B cell (primary cell): ENCODE measurements at regions not wholly inside any gene's neighbourhood (a gene's known extent, or its start where the extent isn't known, plus 50 kb on each side); places are given as distances from the start of the nearest gene placed in this dataset.

Experiments
- ATAC-seq: fragments of 200-7000 bp; cut with Tn5 transposase; one replicate; pipeline ENCODE4 v1.10.0; 2021; ENCODE audit warnings: low read depth, mild to moderate bottlenecking, moderate number of reproducible peaks, moderate library complexity
- CTCF ChIA-PET: fragments of 350-600 bp; sonication (Branson Sonifier 250); formaldehyde crosslinking; loops from one replicate; lab custom pipeline; 2021; ENCODE audit warnings: antibody characterized with exemption, inconsistent platforms; lab: Charles Lee
- POLR2A ChIA-PET: fragments of 350-600 bp; sonication (Branson Sonifier 250); formaldehyde crosslinking; loops from one replicate; lab custom pipeline; 2021; ENCODE audit warnings: antibody characterized with exemption; lab: Charles Lee
- DNase-seq: peaks from one replicate; pipeline ENCODE4 v3.0.0; 2013
- H2AFZ ChIP-seq: 2 replicates; pipeline ENCODE4 v1.6.1; 2012; ENCODE audit warnings: mild to moderate bottlenecking, low read depth, low read length; ENCODE audit not compliant: insufficient read depth, poor library complexity, severe bottlenecking
- H3K27ac ChIP-seq, 2 donors: 1 replicate in 1 of 2; 2 replicates in 1 of 2; pipeline ENCODE4 v1.5.1; 2012 to 2013; ENCODE audit warnings: low read length in 2 of 2, mild to moderate bottlenecking in 2 of 2, moderate library complexity in 1 of 2
- H3K27me3 ChIP-seq, 4 experiments: fragments of 200-600 bp in 1 of 4; sonication (generic) in 1 of 4; replicated peaks in 1 of 4; 1 replicate in 2 of 4; 2 replicates in 2 of 4; pipeline versions ENCODE4 v1.6.1 to v1.7.0; 2013 to 2016; ENCODE audit warnings: low read length in 3 of 4, mild to moderate bottlenecking in 2 of 4, mixed read lengths in 1 of 4, moderate library complexity in 1 of 4; ENCODE audit not compliant: insufficient read depth in 4 of 4, control insufficient read depth in 3 of 4; ENCODE audit errors: control extremely low read depth in 1 of 4
- H3K36me3 ChIP-seq, 2 experiments: replicated peaks in 1 of 2; 1 replicate in 1 of 2; 2 replicates in 1 of 2; pipeline versions ENCODE4 v1.6.1 to v1.7.1; 2013; ENCODE audit warnings: low read length in 1 of 2; ENCODE audit not compliant: insufficient read depth in 2 of 2, control insufficient read depth in 1 of 2; ENCODE audit errors: control extremely low read depth in 1 of 2, extremely low read depth in 1 of 2
- H3K4me1 ChIP-seq, 2 donors: fragments of 200-600 bp in 1 of 2; sonication (generic) in 1 of 2; 1 replicate in 1 of 2; 2 replicates in 1 of 2; pipeline versions ENCODE4 v1.5.1 to v1.6.1; 2013 to 2017; ENCODE audit warnings: low read length in 2 of 2; ENCODE audit not compliant: control insufficient read depth in 2 of 2, insufficient read depth in 2 of 2
- H3K4me2 ChIP-seq: replicated peaks from 2 replicates; pipeline ENCODE3; 2012; ENCODE audit warnings: mild to moderate bottlenecking, low read depth, low read length; ENCODE audit not compliant: poor library complexity, severe bottlenecking
- H3K4me3 ChIP-seq, 5 experiments: fragments of 200-600 bp in 1 of 5; sonication (generic) in 1 of 5; 1 replicate in 3 of 5; 2 replicates in 2 of 5; pipeline versions ENCODE4 v1.5.1 to v1.7.0; 2011 to 2016; ENCODE audit warnings: low read length in 4 of 5, mild to moderate bottlenecking in 4 of 5, low read depth in 2 of 5, control low read depth in 1 of 5, moderate library complexity in 1 of 5; ENCODE audit not compliant: insufficient read depth in 1 of 5; ENCODE audit errors: control extremely low read depth in 1 of 5, extremely low read depth in 1 of 5
- H3K79me2 ChIP-seq: fragments of 200-600 bp; sonication (generic); one replicate; pipeline ENCODE4 v1.6.0; 2016; ENCODE audit warnings: low read length; ENCODE audit not compliant: control insufficient read depth, insufficient read depth
- H3K9ac ChIP-seq: fragments of 200-600 bp; sonication (generic); 2 replicates; pipeline ENCODE4 v1.6.1; 2017; ENCODE audit warnings: mild to moderate bottlenecking, low read length, moderate library complexity
- H3K9me3 ChIP-seq, 3 donors: one replicate each; pipeline versions ENCODE4 v1.6.1 to v1.7.1; 2013; ENCODE audit warnings: low read length in 2 of 3; ENCODE audit not compliant: control insufficient read depth in 2 of 3, insufficient read depth in 1 of 3; ENCODE audit errors: control extremely low read depth in 1 of 3
- H4K20me1 ChIP-seq: 2 replicates; pipeline ENCODE4 v1.6.0; 2012; ENCODE audit warnings: mild to moderate bottlenecking, low read length; ENCODE audit not compliant: insufficient read depth, control insufficient read depth, poor library complexity, severe bottlenecking
- H3K27ac Mint-ChIP-seq: one replicate; pipeline ENCODE4 v1.8.0; 2021; ENCODE audit warnings: mixed read lengths
- H3K27me3 Mint-ChIP-seq: one replicate; pipeline ENCODE4 v1.8.0; 2021; ENCODE audit warnings: mixed read lengths
- H3K4me1 Mint-ChIP-seq: one replicate; pipeline ENCODE4 v1.8.0; 2021; ENCODE audit warnings: mixed read lengths
- H3K4me3 Mint-ChIP-seq: one replicate; pipeline ENCODE4 v1.8.0; 2021; ENCODE audit warnings: mixed read lengths
- H3K9me3 Mint-ChIP-seq: one replicate; pipeline ENCODE4 v1.8.0; 2022; ENCODE audit warnings: mixed read lengths; ENCODE audit not compliant: insufficient read depth
- CTCF ChIP-seq: fragments of 200-600 bp; IDR thresholded peaks from one replicate; pipeline ENCODE4 v1.8.0; 2022; ENCODE audit warnings: antibody characterized with exemption, mild to moderate bottlenecking
- EZH2 ChIP-seq: IDR thresholded peaks from 2 replicates; pipeline ENCODE4 v1.6.1; 2012; ENCODE audit warnings: borderline replicate concordance, low read depth, mild to moderate bottlenecking, moderate library complexity, low read length; ENCODE audit not compliant: insufficient read depth, poor library complexity, severe bottlenecking
- WGBS: methylation state at CpG from one replicate; pipeline ENCODE4 v1.1.5; 2013; ENCODE audit warnings: missing lambda C conversion rate; ENCODE audit not compliant: insufficient coverage; 5-methylcytosine and 5-hydroxymethylcytosine counted together
- intact Hi-C: fragments of 100-400 bp; cut with micrococcal nuclease; formaldehyde crosslinking; loops from one replicate; pipeline ENCODE4 v1.10.0; 2022

GRCh38 chr17:14747603-14747950, 446.7 kb downstream of the HS3ST3B1 start:
- Histone ChIP-seq H3K9me3 (peaks cover 0 to 5% (median 0%) of the 10 kb centered on the region in 3 donors), H3K27me3 (peaks cover 0 to 2% (median 0%) of the 10 kb centered on the region in 4 experiments), H4K20me1 (no peaks in the 10 kb centered on the region), H3K36me3 (no peaks in the 10 kb centered on the region), H2AFZ (no peak overlapping the region), H3K9ac (no peak overlapping the region), H3K79me2 (no peaks in the 10 kb centered on the region), H3K4me3 (no peak overlapping the region), H3K27ac (no peak overlapping the region), H3K4me2 (no peak overlapping the region), H3K4me1 (no peaks in the 10 kb centered on the region)
- 100% methylated on average over 1 of the region's 5 CpGs for WGBS
- H3K4me1 Mint-ChIP-seq: no peaks in the 10 kb centered on the region
- H3K27ac Mint-ChIP-seq: no peak overlapping the region
- CTCF ChIA-PET: interaction anchor here (0.9 to 1.0 kb wide), 2 partner anchors 9 to 30 kb away, joined by 4 read pairs; no protein-coding TSS in a partner anchor
- no peak for ATAC-seq
- H3K9me3 Mint-ChIP-seq: no peaks in the 10 kb centered on the region
- DNase-seq: no peak
- intact Hi-C loops: no loop called here
- no peak overlapping the region for H3K4me3 Mint-ChIP-seq
- peaks cover 12% of the 10 kb centered on the region for H3K27me3 Mint-ChIP-seq
- POLR2A ChIA-PET: no interaction called here
- TF ChIP-seq CTCF (no peak), EZH2 (no peak)

- Histone ChIP-seq H3K9ac (no peak overlapping the region), H3K9me3 (peaks cover 0 to 5% (median 0%) of the 10 kb centered on the region in 3 donors), H3K4me1 (no peaks in the 10 kb centered on the region), H3K36me3 (no peaks in the 10 kb centered on the region), H4K20me1 (no peaks in the 10 kb centered on the region), H3K27me3 (no peaks in the 10 kb centered on the region), H3K4me2 (no peak overlapping the region), H3K27ac (no peak overlapping the region), H3K4me3 (no peak overlapping the region), H2AFZ (no peak overlapping the region), H3K79me2 (no peaks in the 10 kb centered on the region)
- DNase-seq: no peak
- Mint-ChIP-seq H3K27me3 (peaks cover 11% of the 10 kb centered on the region), H3K27ac (no peak overlapping the region), H3K4me3 (no peak overlapping the region), H3K9me3 (no peaks in the 10 kb centered on the region), H3K4me1 (no peaks in the 10 kb centered on the region)
- CTCF ChIA-PET: interaction anchor here (0.9 to 1.0 kb wide), 2 partner anchors 8 to 30 kb away, joined by 4 read pairs; no protein-coding TSS in a partner anchor
- WGBS: 96% methylated on average over 5 of the region's 8 CpGs
- POLR2A ChIA-PET: no interaction called here
- ATAC-seq: no peak
- no peak for TF ChIP-seq EZH2
- TF ChIP-seq CTCF: no peak
- intact Hi-C loops: no loop called here
Measured at GRCh38 chr17:14746822-14747602, 446.1 kb downstream of the HS3ST3B1 start.
